ENCODE measurements at regions not wholly inside any gene's neighbourhood (a gene's known extent, or its start where the extent isn't known, plus 50 kb on each side); places are given as distances from the start of the nearest gene placed in this dataset.

- DNase-seq, result no peak
- H3K9me3 Mint-ChIP-seq, result no peaks in the 10 kb centered on the region
Observed at GRCh38 chr2:149738767-149739166, 151.2 kb upstream of the MMADHC start.

DNA sequence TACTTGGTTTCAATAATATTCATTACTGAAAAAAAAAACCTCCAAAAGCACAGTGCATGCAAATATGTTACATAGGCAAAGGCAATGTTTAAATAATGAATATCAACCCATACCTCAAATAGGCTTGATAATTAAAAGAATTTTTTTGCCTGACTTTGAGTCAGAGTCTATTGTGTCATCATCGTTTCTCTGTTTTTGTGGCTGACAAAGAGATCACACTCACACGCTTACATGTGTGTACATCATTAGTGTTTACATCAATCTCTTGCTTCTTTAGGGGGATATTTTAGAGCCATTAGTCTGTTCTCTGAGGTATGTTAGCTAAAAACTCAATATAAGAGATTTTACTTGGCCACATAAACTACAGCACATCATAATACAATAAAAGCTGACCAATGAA is 150.3 kb upstream of the MMADHC start:
- H3K9me3 Mint-ChIP-seq, result no peaks in the 10 kb centered on the region
- no peaks in the 10 kb centered on the region for H3K4me1 Mint-ChIP-seq (ENCODE audit: low read depth)
- DNase-seq (no peak), ATAC-seq (replicated peaks in 1 of 2) (no peak)
- H3K36me3 Mint-ChIP-seq (ENCODE audit: insufficient read depth in 2 of 2), result no peaks in the 10 kb centered on the region
- no peak overlapping the region for H3K4me3 Mint-ChIP-seq
- peaks cover 11% of the 10 kb centered on the region for H3K27me3 Mint-ChIP-seq (ENCODE audit: low read depth)
- H3K27ac Mint-ChIP-seq, result no peak overlapping the region

More at GRCh38 chr2:149738767-149739166, 151.2 kb upstream of the MMADHC start:
- no peaks in the 10 kb centered on the region for H3K36me3 Mint-ChIP-seq (ENCODE audit: insufficient read depth in 2 of 2)
- H3K4me1 Mint-ChIP-seq (ENCODE audit: low read depth), result no peaks in the 10 kb centered on the region
- no peak for ATAC-seq (replicated peaks in 1 of 2)
- H3K27me3 Mint-ChIP-seq (ENCODE audit: low read depth), result peaks cover 11% of the 10 kb centered on the region
- no peak overlapping the region for H3K4me3 Mint-ChIP-seq
- H3K27ac Mint-ChIP-seq, result no peak overlapping the region

GRCh38 chr2:149735237-149735958 is 147.8 kb upstream of the MMADHC start:
- H3K9me3 Mint-ChIP-seq, result no peaks in the 10 kb centered on the region
- DNase-seq (no peak), ATAC-seq (replicated peaks in 1 of 2) (no peak)
- H3K27ac Mint-ChIP-seq, result no peak overlapping the region
- H3K36me3 Mint-ChIP-seq (ENCODE audit: insufficient read depth in 2 of 2), result no peaks in the 10 kb centered on the region
- H3K4me3 Mint-ChIP-seq, result no peak overlapping the region
- peaks cover 7% of the 10 kb centered on the region for H3K27me3 Mint-ChIP-seq (ENCODE audit: low read depth)
- H3K4me1 Mint-ChIP-seq (ENCODE audit: low read depth), result no peaks in the 10 kb centered on the region

- H3K4me3 Mint-ChIP-seq, result no peak overlapping the region
- no peak for ATAC-seq (replicated peaks in 1 of 2)
- no peaks in the 10 kb centered on the region for H3K9me3 Mint-ChIP-seq
- no peaks in the 10 kb centered on the region for H3K36me3 Mint-ChIP-seq (ENCODE audit: insufficient read depth in 2 of 2)
- no peaks in the 10 kb centered on the region for H3K4me1 Mint-ChIP-seq (ENCODE audit: low read depth)
- no peak for DNase-seq
- no peak overlapping the region for H3K27ac Mint-ChIP-seq
- H3K27me3 Mint-ChIP-seq (ENCODE audit: low read depth), result peaks cover 3% of the 10 kb centered on the region
Observed at GRCh38 chr2:149733936-149734685, 146.5 kb upstream of the MMADHC start.

- Mint-ChIP-seq H3K9me3 (no peaks in the 10 kb centered on the region), H3K36me3 (ENCODE audit: insufficient read depth in 2 of 2) (no peaks in the 10 kb centered on the region), H3K27me3 (ENCODE audit: low read depth) (no peaks in the 10 kb centered on the region), H3K4me1 (ENCODE audit: low read depth) (no peaks in the 10 kb centered on the region), H3K27ac (no peak overlapping the region), H3K4me3 (no peak overlapping the region)
- no peak for ATAC-seq (replicated peaks in 1 of 2)
- no peak for DNase-seq
Observed at GRCh38 chr2:149732730-149733290, 145.2 kb upstream of the MMADHC start.

DNA sequence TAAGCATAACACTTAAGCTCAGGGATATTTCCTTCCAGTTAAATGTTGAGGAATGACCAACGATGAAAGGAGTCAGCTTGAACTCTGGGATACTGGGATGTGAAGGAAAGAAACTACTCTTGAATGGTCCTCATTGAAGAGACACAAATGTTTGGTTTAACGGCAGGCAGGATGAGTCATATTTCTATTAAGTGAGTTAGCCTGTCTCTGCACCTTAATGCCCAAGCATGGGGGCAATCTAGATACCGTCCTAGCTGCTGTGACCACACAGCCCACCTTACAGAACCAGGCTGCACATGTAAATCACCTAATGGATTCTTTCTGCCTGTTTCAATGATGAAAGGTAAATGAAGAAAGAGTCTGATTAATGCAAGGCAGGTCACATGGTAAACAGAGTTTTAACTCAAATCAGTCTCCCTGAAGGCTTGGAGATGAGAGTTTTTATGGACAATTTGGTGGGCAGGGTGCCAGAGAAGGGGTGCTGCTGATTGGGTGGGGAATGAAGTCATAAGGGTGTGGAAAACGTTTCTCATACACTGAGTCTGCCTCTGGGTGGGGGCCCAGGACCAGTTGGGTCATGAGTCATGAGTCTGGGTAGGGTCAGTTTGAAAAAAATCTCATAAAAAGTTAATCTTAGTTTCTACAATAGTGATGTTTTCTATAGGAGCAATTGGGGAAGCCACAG is 144.6 kb upstream of the MMADHC start:
- ATAC-seq (replicated peaks in 1 of 2) (no peak), DNase-seq (no peak)
- no peaks in the 10 kb centered on the region for H3K9me3 Mint-ChIP-seq
- H3K27me3 Mint-ChIP-seq (ENCODE audit: low read depth), result no peaks in the 10 kb centered on the region
- H3K27ac Mint-ChIP-seq, result no peak overlapping the region
- H3K4me1 Mint-ChIP-seq (ENCODE audit: low read depth), result no peaks in the 10 kb centered on the region
- H3K4me3 Mint-ChIP-seq, result no peak overlapping the region
- H3K36me3 Mint-ChIP-seq (ENCODE audit: insufficient read depth in 2 of 2), result no peaks in the 10 kb centered on the region

GRCh38 chr2:149731079-149731478 is 143.5 kb upstream of the MMADHC start:
- no peak overlapping the region for H3K27ac Mint-ChIP-seq
- DNase-seq, result no peak
- no peak for ATAC-seq (replicated peaks in 1 of 2)
- H3K36me3 Mint-ChIP-seq (ENCODE audit: insufficient read depth in 2 of 2), result no peaks in the 10 kb centered on the region
- H3K9me3 Mint-ChIP-seq, result no peaks in the 10 kb centered on the region
- no peak overlapping the region for H3K4me3 Mint-ChIP-seq
- no peaks in the 10 kb centered on the region for H3K4me1 Mint-ChIP-seq (ENCODE audit: low read depth)
- no peaks in the 10 kb centered on the region for H3K27me3 Mint-ChIP-seq (ENCODE audit: low read depth)

- no peaks in the 10 kb centered on the region for H3K9me3 Mint-ChIP-seq
- H3K27ac Mint-ChIP-seq, result no peak overlapping the region
- no peak overlapping the region for H3K4me3 Mint-ChIP-seq
- H3K27me3 Mint-ChIP-seq (ENCODE audit: low read depth), result no peaks in the 10 kb centered on the region
- no peaks in the 10 kb centered on the region for H3K36me3 Mint-ChIP-seq (ENCODE audit: insufficient read depth in 2 of 2)
- H3K4me1 Mint-ChIP-seq (ENCODE audit: low read depth), result no peaks in the 10 kb centered on the region
- DNase-seq, result no peak
- no peak for ATAC-seq (replicated peaks in 1 of 2)
Observed at GRCh38 chr2:149729586-149729985, 142.0 kb upstream of the MMADHC start.

- no peaks in the 10 kb centered on the region for H3K4me1 Mint-ChIP-seq (ENCODE audit: low read depth)
- DNase-seq, result no peak
- H3K4me3 Mint-ChIP-seq, result no peak overlapping the region
- H3K27ac Mint-ChIP-seq, result no peak overlapping the region
- ATAC-seq (replicated peaks in 1 of 2), result no peak
- no peaks in the 10 kb centered on the region for H3K27me3 Mint-ChIP-seq (ENCODE audit: low read depth)
- no peaks in the 10 kb centered on the region for H3K9me3 Mint-ChIP-seq
- no peaks in the 10 kb centered on the region for H3K36me3 Mint-ChIP-seq (ENCODE audit: insufficient read depth in 2 of 2)
Observed at GRCh38 chr2:149727927-149728326, 140.4 kb upstream of the MMADHC start.

GRCh38 chr2:149725234-149725633 is 137.7 kb upstream of the MMADHC start:
- no peak for DNase-seq
- H3K4me3 Mint-ChIP-seq, result no peak overlapping the region
- no peak overlapping the region for H3K27ac Mint-ChIP-seq
- H3K36me3 Mint-ChIP-seq (ENCODE audit: insufficient read depth in 2 of 2), result no peaks in the 10 kb centered on the region
- no peaks in the 10 kb centered on the region for H3K27me3 Mint-ChIP-seq (ENCODE audit: low read depth)
- no peaks in the 10 kb centered on the region for H3K4me1 Mint-ChIP-seq (ENCODE audit: low read depth)
- H3K9me3 Mint-ChIP-seq, result no peaks in the 10 kb centered on the region
- ATAC-seq (replicated peaks in 1 of 2), result no peak

DNA sequence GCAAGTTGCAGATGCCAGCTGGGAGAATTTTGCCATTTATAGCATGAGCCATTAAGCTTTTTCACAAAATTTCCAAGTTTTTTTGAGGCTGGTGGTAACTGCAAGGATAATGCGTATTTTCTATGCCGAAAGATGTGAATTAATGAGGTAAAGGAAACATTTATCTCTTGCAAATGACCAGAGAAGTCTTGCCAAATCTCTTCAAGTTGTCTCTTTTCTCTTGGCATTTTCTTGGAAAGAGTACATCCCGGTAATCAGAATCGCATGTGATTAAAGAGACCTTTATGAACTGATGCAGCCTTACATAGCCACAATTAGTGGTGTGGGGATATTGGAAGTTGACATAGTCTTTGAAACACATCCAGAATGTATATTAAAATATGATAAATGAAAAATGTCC is 136.5 kb upstream of the MMADHC start:
- no peak for DNase-seq
- Mint-ChIP-seq H3K4me3 (no peak overlapping the region), H3K9me3 (no peaks in the 10 kb centered on the region), H3K4me1 (ENCODE audit: low read depth) (no peaks in the 10 kb centered on the region), H3K36me3 (ENCODE audit: insufficient read depth in 2 of 2) (no peaks in the 10 kb centered on the region), H3K27ac (no peak overlapping the region), H3K27me3 (ENCODE audit: low read depth) (no peaks in the 10 kb centered on the region)
- ATAC-seq (replicated peaks in 1 of 2), result no peak

- no peak overlapping the region for H3K4me3 Mint-ChIP-seq
- no peaks in the 10 kb centered on the region for H3K4me1 Mint-ChIP-seq (ENCODE audit: low read depth)
- no peaks in the 10 kb centered on the region for H3K27me3 Mint-ChIP-seq (ENCODE audit: low read depth)
- DNase-seq (no peak), ATAC-seq (replicated peaks in 1 of 2) (no peak)
- H3K9me3 Mint-ChIP-seq, result no peaks in the 10 kb centered on the region
- no peaks in the 10 kb centered on the region for H3K36me3 Mint-ChIP-seq (ENCODE audit: insufficient read depth in 2 of 2)
- H3K27ac Mint-ChIP-seq, result no peak overlapping the region
Observed at GRCh38 chr2:149720615-149721014, 133.0 kb upstream of the MMADHC start.

GRCh38 chr2:149719695-149720094 is 132.1 kb upstream of the MMADHC start:
- Mint-ChIP-seq H3K36me3 (ENCODE audit: insufficient read depth in 2 of 2) (no peaks in the 10 kb centered on the region), H3K27ac (no peak overlapping the region), H3K4me3 (no peak overlapping the region), H3K27me3 (ENCODE audit: low read depth) (no peaks in the 10 kb centered on the region), H3K9me3 (no peaks in the 10 kb centered on the region), H3K4me1 (ENCODE audit: low read depth) (no peaks in the 10 kb centered on the region)
- DNase-seq (no peak), ATAC-seq (replicated peaks in 1 of 2) (no peak)

Data from activated T-cell treated with anti-CD3 and anti-CD28 coated beads, Interleukin-2, amount 50 U/mL, for 72 hours (primary cell).